ENCODE measurements at regions not wholly inside any gene's neighbourhood (a gene's known extent, or its start where the extent isn't known, plus 50 kb on each side); places are given as distances from the start of the nearest gene placed in this dataset.
A peak's percentile ranks its signal among the peaks of the same experiment; 100 is the strongest.
"Not testable (repeated sequence)": the region's sequence is repeated elsewhere in the genome, so short reads cannot be mapped to it uniquely, and the experiment has no call there.

DNA sequence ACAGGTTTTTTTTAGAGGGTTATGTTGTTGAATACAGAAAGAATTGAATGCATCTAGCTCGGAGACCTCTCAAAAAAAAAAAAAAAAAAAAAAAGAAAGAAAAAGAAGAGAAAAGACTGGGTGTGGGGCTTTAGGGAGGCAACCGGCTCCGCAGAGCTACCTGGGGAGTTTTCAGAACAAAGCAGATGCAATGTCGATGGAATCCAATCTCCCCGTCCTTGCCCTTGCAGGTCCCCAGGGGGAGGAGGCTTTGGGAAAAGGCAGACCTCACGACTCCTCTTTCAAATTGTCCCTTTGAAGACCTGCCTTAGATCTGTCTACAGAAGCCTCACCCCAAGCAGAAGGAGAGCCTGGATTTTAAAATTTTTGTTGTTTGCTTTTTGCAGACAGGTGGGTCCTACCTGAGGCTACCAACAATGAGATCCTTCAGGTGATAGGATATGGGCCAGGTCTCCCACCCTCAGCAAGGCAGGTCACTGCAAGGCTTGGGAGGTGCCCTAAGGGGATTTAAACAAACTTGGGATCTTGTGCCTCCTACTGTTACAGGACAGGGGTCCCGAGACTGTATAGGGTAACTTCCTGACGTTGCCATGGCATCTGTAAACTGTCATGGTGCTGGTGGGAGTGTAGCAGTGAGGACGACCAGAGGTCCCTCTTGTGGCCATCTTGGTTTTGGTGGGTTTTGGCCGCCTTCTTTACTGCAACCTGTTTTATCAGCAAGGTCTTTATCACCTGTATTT, 75.2 kb upstream of the PRKX start:
- TF ChIP-seq POLR2AphosphoS5 (IDR thresholded peaks at IDR 0.05; ENCODE audit: low read depth, low read length) (no peak), TAF1 (IDR thresholded peaks at IDR 0.05; ENCODE audit: low read depth, low read length) (no peak), POLR2A (IDR thresholded peaks at IDR 0.05; ENCODE audit: low read depth, low read length) (no peak), POU2F2 (IDR thresholded peaks at IDR 0.05; ENCODE audit: low read depth, low read length) (no peak), PAX5 (IDR thresholded peaks at IDR 0.05; ENCODE audit: insufficient read depth, low read length, severe bottlenecking) (no peak), SPI1 (IDR thresholded peaks at IDR 0.05; ENCODE audit: low read depth, low read length) (no peak)
- DNase-seq (ENCODE audit: insufficient read length, low spot score) (no peak), FAIRE-seq (no peak)

GRCh38 chrX:3787856-3788255, 74.4 kb upstream of the PRKX start:
- no peak for FAIRE-seq
- DNase-seq (ENCODE audit: insufficient read length, low spot score): no peak

DNA sequence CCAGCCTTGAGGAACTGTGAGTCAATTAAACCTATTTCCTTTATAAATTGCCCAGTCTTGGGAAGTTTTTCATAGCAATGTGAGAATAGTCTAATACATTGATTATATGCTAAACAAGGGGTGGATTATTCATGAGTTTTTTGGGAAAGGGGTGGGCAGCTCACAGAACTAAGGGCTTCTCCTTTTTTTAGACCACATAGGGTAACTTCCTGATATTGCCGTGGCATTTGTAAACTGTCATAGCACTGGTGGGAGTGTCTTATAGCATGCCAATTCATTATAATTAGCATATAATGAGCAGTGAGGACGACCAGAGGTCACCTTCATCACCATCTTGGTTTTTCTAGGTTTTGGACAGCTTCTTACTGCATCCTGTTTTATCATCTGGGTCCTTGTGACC, 72.4 kb upstream of the PRKX start:
- not testable (repeated sequence) for DNase-seq (ENCODE audit: insufficient read length, low spot score)
- FAIRE-seq: peak; percentile 26

More at GRCh38 chrX:3787856-3788255, 74.4 kb upstream of the PRKX start:
- no peak for TF ChIP-seq POLR2A (IDR thresholded peaks at IDR 0.05; ENCODE audit: low read depth, low read length)
- TF ChIP-seq SPI1 (IDR thresholded peaks at IDR 0.05; ENCODE audit: low read depth, low read length): no peak
- no peak for TF ChIP-seq TAF1 (IDR thresholded peaks at IDR 0.05; ENCODE audit: low read depth, low read length)
- TF ChIP-seq POLR2AphosphoS5 (IDR thresholded peaks at IDR 0.05; ENCODE audit: low read depth, low read length): no peak
- no peak for TF ChIP-seq PAX5 (IDR thresholded peaks at IDR 0.05; ENCODE audit: insufficient read depth, low read length, severe bottlenecking)
- no peak for TF ChIP-seq POU2F2 (IDR thresholded peaks at IDR 0.05; ENCODE audit: low read depth, low read length)

- DNase-seq (ENCODE audit: insufficient read length, low spot score) (no peak), FAIRE-seq (no peak)
- TF ChIP-seq SPI1 (IDR thresholded peaks at IDR 0.05; ENCODE audit: low read depth, low read length) (no peak), POU2F2 (IDR thresholded peaks at IDR 0.05; ENCODE audit: low read depth, low read length) (no peak), TAF1 (IDR thresholded peaks at IDR 0.05; ENCODE audit: low read depth, low read length) (no peak), POLR2AphosphoS5 (IDR thresholded peaks at IDR 0.05; ENCODE audit: low read depth, low read length) (no peak), POLR2A (IDR thresholded peaks at IDR 0.05; ENCODE audit: low read depth, low read length) (no peak), PAX5 (IDR thresholded peaks at IDR 0.05; ENCODE audit: insufficient read depth, low read length, severe bottlenecking) (no peak)
Observed at GRCh38 chrX:3780564-3780963, 67.1 kb upstream of the PRKX start.

DNA sequence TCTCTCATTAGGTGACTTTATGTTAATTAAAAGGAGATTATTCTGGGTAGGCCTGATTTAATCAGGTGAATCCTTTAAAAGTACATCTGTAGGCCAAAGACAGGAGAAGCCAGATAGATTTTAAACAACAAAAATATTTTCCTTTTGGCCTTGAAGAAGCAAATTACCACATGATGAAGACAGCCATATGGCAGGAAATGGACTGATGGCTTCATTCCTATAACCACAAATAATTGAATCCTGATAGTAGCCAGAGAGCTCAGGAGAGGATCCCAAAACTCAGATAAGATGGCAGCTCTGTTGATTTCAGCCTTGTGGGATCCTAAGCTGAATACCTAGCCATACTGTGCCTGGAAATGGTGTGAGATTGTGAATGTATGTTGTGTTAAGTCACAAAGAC, 66.1 kb upstream of the PRKX start:
- no peak for FAIRE-seq
- no peak for TF ChIP-seq POLR2AphosphoS5 (IDR thresholded peaks at IDR 0.05; ENCODE audit: low read depth, low read length)
- TF ChIP-seq POLR2A (IDR thresholded peaks at IDR 0.05; ENCODE audit: low read depth, low read length): no peak
- no peak for TF ChIP-seq PAX5 (IDR thresholded peaks at IDR 0.05; ENCODE audit: insufficient read depth, low read length, severe bottlenecking)
- TF ChIP-seq TAF1 (IDR thresholded peaks at IDR 0.05; ENCODE audit: low read depth, low read length): no peak
- TF ChIP-seq SPI1 (IDR thresholded peaks at IDR 0.05; ENCODE audit: low read depth, low read length): no peak
- TF ChIP-seq POU2F2 (IDR thresholded peaks at IDR 0.05; ENCODE audit: low read depth, low read length): no peak

GRCh38 chrX:3777416-3777815, 64.0 kb upstream of the PRKX start:
- FAIRE-seq: no peak
- no peak for DNase-seq (ENCODE audit: insufficient read length, low spot score)
- TF ChIP-seq POLR2A (IDR thresholded peaks at IDR 0.05; ENCODE audit: low read depth, low read length) (no peak), POLR2AphosphoS5 (IDR thresholded peaks at IDR 0.05; ENCODE audit: low read depth, low read length) (no peak), POU2F2 (IDR thresholded peaks at IDR 0.05; ENCODE audit: low read depth, low read length) (no peak), TAF1 (IDR thresholded peaks at IDR 0.05; ENCODE audit: low read depth, low read length) (no peak), PAX5 (IDR thresholded peaks at IDR 0.05; ENCODE audit: insufficient read depth, low read length, severe bottlenecking) (no peak), SPI1 (IDR thresholded peaks at IDR 0.05; ENCODE audit: low read depth, low read length) (no peak)

More for the DNA sequence above, 66.1 kb upstream of the PRKX start:
- no peak for DNase-seq (ENCODE audit: insufficient read length, low spot score)

- FAIRE-seq: no peak
- no peak for DNase-seq (ENCODE audit: insufficient read length, low spot score)
- TF ChIP-seq SPI1 (IDR thresholded peaks at IDR 0.05; ENCODE audit: low read depth, low read length) (no peak), POLR2A (IDR thresholded peaks at IDR 0.05; ENCODE audit: low read depth, low read length) (no peak), POLR2AphosphoS5 (IDR thresholded peaks at IDR 0.05; ENCODE audit: low read depth, low read length) (no peak), POU2F2 (IDR thresholded peaks at IDR 0.05; ENCODE audit: low read depth, low read length) (no peak), TAF1 (IDR thresholded peaks at IDR 0.05; ENCODE audit: low read depth, low read length) (no peak), PAX5 (IDR thresholded peaks at IDR 0.05; ENCODE audit: insufficient read depth, low read length, severe bottlenecking) (no peak)
Observed at GRCh38 chrX:3771766-3772165, 58.3 kb upstream of the PRKX start.

- DNase-seq (ENCODE audit: insufficient read length, low spot score) (no peak), FAIRE-seq (no peak)
- TF ChIP-seq SPI1 (IDR thresholded peaks at IDR 0.05; ENCODE audit: low read depth, low read length) (no peak), PAX5 (IDR thresholded peaks at IDR 0.05; ENCODE audit: insufficient read depth, low read length, severe bottlenecking) (no peak)
Observed at GRCh38 chrX:3768881-3769280, 55.4 kb upstream of the PRKX start.

Measured in GM12891 (cell line).